ENCODE measurements at regions not wholly inside any gene's neighbourhood (a gene's known extent, or its start where the extent isn't known, plus 50 kb on each side); places are given as distances from the start of the nearest gene placed in this dataset.

DNA sequence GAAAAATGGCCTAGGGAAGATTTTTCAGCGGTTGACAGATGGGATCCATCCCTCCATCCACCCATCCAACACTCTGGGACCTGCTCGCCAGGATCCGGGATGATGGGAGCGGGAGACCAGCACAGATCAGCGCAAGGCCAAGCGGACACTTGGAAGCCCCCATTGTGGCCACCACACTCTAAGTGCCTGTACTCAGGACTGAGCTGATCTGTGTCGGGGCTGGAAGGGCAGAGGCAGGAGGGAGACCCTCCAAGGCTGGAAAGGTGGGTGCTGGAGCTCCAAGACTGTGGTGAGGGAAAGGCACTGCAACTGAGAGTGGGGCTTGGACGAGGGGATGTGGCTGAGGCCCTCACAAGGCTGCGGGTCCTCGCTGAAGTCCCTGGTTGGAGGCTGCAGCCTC is 91.8 kb upstream of the TRPM1 start:
- no peaks in the 10 kb centered on the region for H3K36me3 ChIP-seq (ENCODE audit: control insufficient read depth in 2 of 2, extremely low read depth in 1 of 2, insufficient read depth in 2 of 2, low read length in 2 of 2)
- H3K9me3 ChIP-seq (replicated peaks; ENCODE audit: control insufficient read depth, insufficient read depth, low read length), result no peaks in the 10 kb centered on the region
- ChIA-PET POLR2A (no interaction called here), CTCF (no interaction called here)
- no peaks in the 10 kb centered on the region for H3K79me2 ChIP-seq (ENCODE audit: control insufficient read depth, insufficient read depth, low read length)
- dilution Hi-C loops (cut with MboI; ENCODE audit: extremely low pct_ligation_motif_present, low sequenced_read_pairs) (no loop called here), intact Hi-C loops (cut with micrococcal nuclease) (no loop called here)
- no peak for FAIRE-seq
- no peaks in the 10 kb centered on the region for H3K4me1 ChIP-seq (ENCODE audit: control insufficient read depth, extremely low read depth, insufficient read depth, low read length)
- H3K9me1 ChIP-seq (replicated peaks; ENCODE audit: control insufficient read depth, extremely low read depth, insufficient read depth, low read length), result no peaks in the 10 kb centered on the region
- no peak overlapping the region for H3K9ac ChIP-seq (replicated peaks; ENCODE audit: extremely low read depth, insufficient read depth, low read length)
- BruUV-seq (replicated peaks), result no TSS peak
- no peaks in the 10 kb centered on the region for H3K27me3 ChIP-seq (ENCODE audit: control insufficient read depth in 2 of 2, insufficient read depth in 2 of 2, low read length in 2 of 2)
- no peak overlapping the region for H2AFZ ChIP-seq (ENCODE audit: low read depth, low read length)
- H3K4me2 ChIP-seq (ENCODE audit: insufficient read depth, low read length), result no peak overlapping the region
- H4K20me1 ChIP-seq (replicated peaks; ENCODE audit: control insufficient read depth, extremely low read depth, insufficient read depth, low read length), result no peaks in the 10 kb centered on the region
- H3K27ac ChIP-seq (ENCODE audit: insufficient read depth, low read depth, low read length), result no peak overlapping the region
- TF ChIP-seq FOS (IDR thresholded peaks at IDR 0.05; ENCODE audit: borderline replicate concordance, insufficient read depth, low read length) (no peak), MYC (IDR thresholded peaks at IDR 0.05; ENCODE audit: low read depth, low read length) (no peak), JUN (IDR thresholded peaks at IDR 0.05; ENCODE audit: borderline replicate concordance, insufficient read depth, insufficient read length, low read depth) (no peak), EZH2 (IDR thresholded peaks at IDR 0.05; ENCODE audit: borderline replicate concordance, low read depth, low read length, severe bottlenecking) (no peak), POLR2AphosphoS5 (IDR thresholded peaks at IDR 0.05; ENCODE audit: insufficient read depth, low read depth, low read length) (no peak), POLR2A (IDR thresholded peaks at IDR 0.05; ENCODE audit: low read depth, low read length) (no peak), GATA2 (IDR thresholded peaks at IDR 0.05; ENCODE audit: insufficient read depth, insufficient read length, low read depth, low read length) (no peak)
- TF ChIP-seq, protein P1, sequence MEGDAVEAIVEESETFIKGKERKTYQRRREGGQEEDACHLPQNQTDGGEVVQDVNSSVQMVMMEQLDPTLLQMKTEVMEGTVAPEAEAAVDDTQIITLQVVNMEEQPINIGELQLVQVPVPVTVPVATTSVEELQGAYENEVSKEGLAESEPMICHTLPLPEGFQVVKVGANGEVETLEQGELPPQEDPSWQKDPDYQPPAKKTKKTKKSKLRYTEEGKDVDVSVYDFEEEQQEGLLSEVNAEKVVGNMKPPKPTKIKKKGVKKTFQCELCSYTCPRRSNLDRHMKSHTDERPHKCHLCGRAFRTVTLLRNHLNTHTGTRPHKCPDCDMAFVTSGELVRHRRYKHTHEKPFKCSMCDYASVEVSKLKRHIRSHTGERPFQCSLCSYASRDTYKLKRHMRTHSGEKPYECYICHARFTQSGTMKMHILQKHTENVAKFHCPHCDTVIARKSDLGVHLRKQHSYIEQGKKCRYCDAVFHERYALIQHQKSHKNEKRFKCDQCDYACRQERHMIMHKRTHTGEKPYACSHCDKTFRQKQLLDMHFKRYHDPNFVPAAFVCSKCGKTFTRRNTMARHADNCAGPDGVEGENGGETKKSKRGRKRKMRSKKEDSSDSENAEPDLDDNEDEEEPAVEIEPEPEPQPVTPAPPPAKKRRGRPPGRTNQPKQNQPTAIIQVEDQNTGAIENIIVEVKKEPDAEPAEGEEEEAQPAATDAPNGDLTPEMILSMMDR (IDR thresholded peaks at IDR 0.05; ENCODE audit: extremely low read depth in 1 of 2, insufficient read depth in 1 of 2, low read depth in 1 of 2, low read length in 2 of 2), result no peak
- TF ChIP-seq, protein P2, sequence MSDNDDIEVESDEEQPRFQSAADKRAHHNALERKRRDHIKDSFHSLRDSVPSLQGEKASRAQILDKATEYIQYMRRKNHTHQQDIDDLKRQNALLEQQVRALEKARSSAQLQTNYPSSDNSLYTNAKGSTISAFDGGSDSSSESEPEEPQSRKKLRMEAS (IDR thresholded peaks at IDR 0.05; ENCODE audit: insufficient read depth, insufficient read length), result no peak
- DNase-seq (ENCODE audit: low read depth, low spot score), result no peak
- H3K4me3 ChIP-seq (replicated peaks in 1 of 3; ENCODE audit: insufficient read depth in 1 of 3, low read depth in 1 of 3, low read length in 3 of 3), result no peak overlapping the region
